Liver (tissue), 8 donors: ENCODE measurements at regions not wholly inside any gene's neighbourhood (a gene's known extent, or its start where the extent isn't known, plus 50 kb on each side); places are given as distances from the start of the nearest gene placed in this dataset.

ENCODE experiments used
- DNase-seq: peaks from one replicate; pipeline ENCODE4 v3.0.0-alpha.2; 2017; ENCODE audit warnings: low spot score
- H3K27ac ChIP-seq, 2 donors: one replicate each; pipeline ENCODE4 v1.7.0; 2013; ENCODE audit warnings: inconsistent platforms in 2 of 2, low read length in 2 of 2, control low read depth in 1 of 2, low read depth in 1 of 2, mild to moderate bottlenecking in 1 of 2
- H3K27me3 ChIP-seq, 4 donors: one replicate each; pipeline versions ENCODE4 v1.6.1 to v1.7.0; 2013; ENCODE audit warnings: low read length in 3 of 4, inconsistent platforms in 1 of 4, mild to moderate bottlenecking in 1 of 4, moderate library complexity in 1 of 4; ENCODE audit not compliant: control insufficient read depth in 4 of 4, insufficient read depth in 4 of 4
- H3K36me3 ChIP-seq, 4 donors: one replicate each; pipeline versions ENCODE4 v1.6.1 to v1.7.0; 2013; ENCODE audit warnings: low read length in 3 of 4, mild to moderate bottlenecking in 3 of 4, low read depth in 1 of 4, moderate library complexity in 1 of 4; ENCODE audit not compliant: control insufficient read depth in 4 of 4, insufficient read depth in 3 of 4
- H3K4me1 ChIP-seq, 4 donors: one replicate each; pipeline versions ENCODE4 v1.6.1 to v1.7.0; 2013; ENCODE audit warnings: low read length in 3 of 4, mild to moderate bottlenecking in 3 of 4, moderate library complexity in 1 of 4; ENCODE audit not compliant: control insufficient read depth in 4 of 4, insufficient read depth in 4 of 4
- H3K4me3 ChIP-seq, 3 donors: one replicate each; pipeline versions ENCODE4 v1.6.1 to v1.7.0; 2013; ENCODE audit warnings: low read length in 3 of 3, control low read depth in 1 of 3, low read depth in 1 of 3, mild to moderate bottlenecking in 1 of 3
- H3K9ac ChIP-seq, 2 donors: one replicate each; pipeline ENCODE4 v1.7.0; 2013; ENCODE audit warnings: low read length in 2 of 2, mild to moderate bottlenecking in 2 of 2, moderate library complexity in 2 of 2, control low read depth in 1 of 2, low read depth in 1 of 2
- H3K9me3 ChIP-seq, 4 donors: one replicate each; pipeline versions ENCODE4 v1.6.1 to v1.7.0; 2013; ENCODE audit warnings: low read length in 3 of 4; ENCODE audit not compliant: control insufficient read depth in 4 of 4
- FOXA1 ChIP-seq: IDR thresholded peaks from 2 replicates; pipeline ENCODE4 v1.6.1; 2016; ENCODE audit warnings: antibody characterized with exemption
- FOXA2 ChIP-seq: IDR thresholded peaks from 2 replicates; pipeline ENCODE4 v1.6.1; 2016; ENCODE audit warnings: antibody characterized with exemption
- HNF4A ChIP-seq, 2 donors: conservative IDR thresholded peaks; 2 replicates each; pipeline ENCODE4 v1.6.1; 2016; ENCODE audit warnings: antibody characterized with exemption in 2 of 2, mild to moderate bottlenecking in 2 of 2
- MAX ChIP-seq: IDR thresholded peaks from 2 replicates; pipeline ENCODE4 v1.6.1; 2016; ENCODE audit warnings: antibody characterized with exemption
- RAD21 ChIP-seq, 2 donors: IDR thresholded peaks; 2 replicates each; pipeline ENCODE4 v1.6.1; 2016; ENCODE audit warnings: antibody characterized with exemption in 2 of 2, mild to moderate bottlenecking in 2 of 2
- RXRA ChIP-seq, 2 donors: IDR thresholded peaks; 2 replicates each; pipeline ENCODE4 v1.6.1; 2017 to 2018; ENCODE audit warnings: antibody characterized with exemption in 2 of 2, mild to moderate bottlenecking in 1 of 2
- SP1 ChIP-seq: IDR thresholded peaks from 2 replicates; pipeline ENCODE4 v1.6.1; 2018; ENCODE audit warnings: antibody characterized with exemption, mild to moderate bottlenecking
- ZBTB33 ChIP-seq: IDR thresholded peaks from 2 replicates; pipeline ENCODE4 v1.6.1; 2016; ENCODE audit warnings: antibody characterized with exemption
- WGBS: extraction: QIAGEN DNeasy Blood & Tissue Kit; methylation state at CpG from one replicate; pipeline ENCODE4 v1.1.7; 2013; 5-methylcytosine and 5-hydroxymethylcytosine counted together
- TF ChIP-seq, protein P1 (sequence below): fragments of 150-350 bp; IDR thresholded peaks from 2 replicates; pipeline ENCODE4 v1.5.1; 2017; ENCODE audit warnings: improper control_type of control experiment, low read depth, low read length; ENCODE audit not compliant: missing input control
- donor health status: healthy.
- donor health status: healthy.
- donor health status: healthy.
- donor health status: healthy.
- donor health status: healthy.

DNA sequence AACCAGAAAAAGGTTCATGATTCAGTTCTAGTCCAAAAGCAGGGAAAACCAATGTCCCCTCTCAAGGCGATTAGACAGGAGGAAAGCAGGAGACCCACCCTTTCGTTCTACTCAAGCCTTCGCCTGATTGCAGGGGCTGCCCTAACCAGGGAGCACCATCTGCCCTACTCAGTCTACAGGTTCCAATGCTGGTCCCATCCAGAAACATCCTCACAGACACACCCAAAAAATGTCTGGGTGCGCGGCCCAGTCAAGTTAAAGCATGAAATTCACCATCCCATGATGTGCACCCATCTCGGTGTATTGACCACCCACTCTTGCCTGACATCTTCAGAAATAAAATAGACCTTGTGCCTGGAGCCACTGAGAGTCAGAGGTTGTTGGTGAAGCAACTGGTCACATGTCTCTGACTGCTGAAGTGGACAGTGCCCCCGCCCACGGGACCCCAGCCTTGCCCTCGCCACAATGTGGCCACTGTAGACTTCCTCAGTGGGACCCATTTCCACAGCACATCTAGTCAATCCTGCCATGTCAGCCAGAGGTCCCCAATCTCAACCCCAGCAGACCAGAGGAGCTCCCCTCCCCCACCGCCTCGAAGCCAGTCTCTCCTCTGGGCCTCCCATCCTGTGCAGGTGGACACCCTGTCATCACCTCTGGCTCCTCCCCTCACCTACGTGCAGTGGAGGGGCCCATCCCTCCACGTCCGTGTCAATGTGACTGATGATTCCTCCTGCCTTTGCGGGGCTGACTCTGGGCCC lies 116.3 kb upstream of the PPP2R2D start:
- H3K36me3 ChIP-seq: no peaks in the 10 kb centered on the region
- 93% methylated on average over 15 of the region's 15 CpGs for WGBS
- no peak for TF ChIP-seq MAX
- TF ChIP-seq ZBTB33: no peak
- TF ChIP-seq, protein P1, sequence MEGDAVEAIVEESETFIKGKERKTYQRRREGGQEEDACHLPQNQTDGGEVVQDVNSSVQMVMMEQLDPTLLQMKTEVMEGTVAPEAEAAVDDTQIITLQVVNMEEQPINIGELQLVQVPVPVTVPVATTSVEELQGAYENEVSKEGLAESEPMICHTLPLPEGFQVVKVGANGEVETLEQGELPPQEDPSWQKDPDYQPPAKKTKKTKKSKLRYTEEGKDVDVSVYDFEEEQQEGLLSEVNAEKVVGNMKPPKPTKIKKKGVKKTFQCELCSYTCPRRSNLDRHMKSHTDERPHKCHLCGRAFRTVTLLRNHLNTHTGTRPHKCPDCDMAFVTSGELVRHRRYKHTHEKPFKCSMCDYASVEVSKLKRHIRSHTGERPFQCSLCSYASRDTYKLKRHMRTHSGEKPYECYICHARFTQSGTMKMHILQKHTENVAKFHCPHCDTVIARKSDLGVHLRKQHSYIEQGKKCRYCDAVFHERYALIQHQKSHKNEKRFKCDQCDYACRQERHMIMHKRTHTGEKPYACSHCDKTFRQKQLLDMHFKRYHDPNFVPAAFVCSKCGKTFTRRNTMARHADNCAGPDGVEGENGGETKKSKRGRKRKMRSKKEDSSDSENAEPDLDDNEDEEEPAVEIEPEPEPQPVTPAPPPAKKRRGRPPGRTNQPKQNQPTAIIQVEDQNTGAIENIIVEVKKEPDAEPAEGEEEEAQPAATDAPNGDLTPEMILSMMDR: no peak
- TF ChIP-seq SP1: no peak
- TF ChIP-seq RAD21 (IDR thresholded peaks at IDR 0.05): no peak
- no peak for TF ChIP-seq HNF4A (conservative IDR thresholded peaks at IDR 0.05)
- no peak for TF ChIP-seq FOXA2
- H3K9ac ChIP-seq: no peak overlapping the region
- no peak overlapping the region for H3K4me3 ChIP-seq
- H3K27me3 ChIP-seq: no peaks in the 10 kb centered on the region
- H3K27ac ChIP-seq: no peak overlapping the region
- no peak for DNase-seq
- peaks cover 3 to 13% (median 9%) of the 10 kb centered on the region in 4 donors for H3K4me1 ChIP-seq
- no peaks in the 10 kb centered on the region for H3K9me3 ChIP-seq

GRCh38 chr10:131785121-131785460 lies 115.7 kb upstream of the PPP2R2D start:
- Histone ChIP-seq H3K4me3 (no peak overlapping the region), H3K9ac (no peak overlapping the region), H3K4me1 (peaks cover 3 to 13% (median 9%) of the 10 kb centered on the region in 4 donors), H3K36me3 (no peaks in the 10 kb centered on the region), H3K27ac (no peak overlapping the region), H3K9me3 (no peaks in the 10 kb centered on the region), H3K27me3 (no peaks in the 10 kb centered on the region)
- no peak for DNase-seq
- no peak for TF ChIP-seq RXRA (IDR thresholded peaks at IDR 0.05)
- TF ChIP-seq HNF4A (conservative IDR thresholded peaks at IDR 0.05): no peak
- TF ChIP-seq RAD21 (IDR thresholded peaks at IDR 0.05): no peak
- TF ChIP-seq ZBTB33: no peak
- TF ChIP-seq FOXA1: no peak
- 94% methylated on average over 11 of the region's 11 CpGs for WGBS
